Activated T-helper 1 cell treated with Interleukin-2 at 50 U/mL for 16 hours (primary cell): ENCODE measurements at regions not wholly inside any gene's neighbourhood (a gene's known extent, or its start where the extent isn't known, plus 50 kb on each side); places are given as distances from the start of the nearest gene placed in this dataset.
"Not testable (repeated sequence)": the region's sequence is repeated elsewhere in the genome, so short reads cannot be mapped to it uniquely, and the experiment has no call there.

Experiments used
- DNase-seq: peaks from one replicate; pipeline ENCODE4 v3.0.0-alpha.2; 2020; ENCODE audit warnings: low read depth

- no peak for DNase-seq
Observed at GRCh38 chr11:128156486-128156885, 430.9 kb downstream of the ETS1 start.

- DNase-seq, result no peak
Observed at GRCh38 chr11:128155590-128155989, 431.8 kb downstream of the ETS1 start.

- no peak for DNase-seq
Observed at GRCh38 chr11:128153697-128154048, 433.7 kb downstream of the ETS1 start.

DNA sequence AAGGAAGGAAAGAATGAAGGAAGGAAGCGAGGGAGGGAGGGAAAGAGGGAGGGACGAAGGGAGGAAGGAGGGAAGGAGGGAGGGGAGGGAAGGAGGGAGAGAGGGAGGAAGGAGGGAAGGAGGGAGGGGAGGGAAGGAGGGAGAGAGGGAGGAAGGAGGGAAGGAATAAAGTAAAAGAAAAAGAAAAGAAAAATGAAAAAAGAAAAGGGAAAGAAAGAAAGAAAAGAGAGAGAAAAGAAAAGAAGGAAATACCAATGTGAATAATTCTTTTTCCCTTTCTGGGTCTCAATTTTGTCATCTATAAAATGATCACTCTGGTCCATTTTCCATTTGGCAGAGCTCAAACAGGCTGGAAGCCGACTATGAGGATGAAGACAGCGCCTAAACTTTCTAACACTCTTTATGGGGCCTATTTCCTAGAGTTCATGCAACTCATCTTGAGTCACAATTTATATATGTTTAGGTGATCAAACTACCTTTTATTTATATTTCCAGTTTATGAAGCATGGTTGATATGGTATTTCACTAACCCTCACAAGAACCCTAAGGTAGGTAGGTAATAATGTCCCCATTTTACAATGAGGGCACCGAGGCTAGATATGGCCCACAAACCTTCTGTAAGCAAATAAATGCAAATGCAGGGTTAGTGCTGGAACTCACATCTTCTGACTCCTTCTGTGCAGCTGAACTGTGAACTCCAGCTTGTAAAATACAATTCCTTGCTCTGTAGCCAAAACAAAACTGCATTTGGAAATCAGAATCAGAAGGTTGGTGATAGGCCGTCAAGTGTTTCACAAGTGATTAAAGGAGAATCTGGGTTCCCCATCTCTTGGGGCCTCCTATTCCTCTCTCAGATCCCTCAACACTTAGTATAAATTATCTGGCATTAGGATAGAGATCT, 434.3 kb downstream of the ETS1 start:
- DNase-seq, result no peak

GRCh38 chr11:128151780-128152179, 435.6 kb downstream of the ETS1 start:
- no peak for DNase-seq

DNA sequence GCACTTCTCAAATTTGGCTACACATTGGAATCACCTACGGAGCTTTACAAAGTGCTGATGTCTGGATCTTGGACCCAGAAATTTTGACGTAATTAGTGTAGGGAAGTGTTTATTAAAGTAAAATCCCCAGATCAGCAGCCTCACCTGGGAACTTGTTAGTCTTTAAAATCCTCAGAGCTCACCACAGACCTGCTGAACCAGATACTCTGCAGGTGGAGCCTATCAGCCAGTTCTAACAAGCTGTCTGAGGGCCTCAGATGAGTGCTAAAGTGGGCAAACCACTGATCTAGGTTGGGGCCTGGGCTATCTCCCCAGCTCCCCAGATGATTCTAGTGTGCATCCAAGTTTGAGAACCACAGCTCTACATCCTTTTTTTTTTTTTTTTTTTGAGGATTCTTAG, 436.0 kb downstream of the ETS1 start:
- no peak for DNase-seq

DNA sequence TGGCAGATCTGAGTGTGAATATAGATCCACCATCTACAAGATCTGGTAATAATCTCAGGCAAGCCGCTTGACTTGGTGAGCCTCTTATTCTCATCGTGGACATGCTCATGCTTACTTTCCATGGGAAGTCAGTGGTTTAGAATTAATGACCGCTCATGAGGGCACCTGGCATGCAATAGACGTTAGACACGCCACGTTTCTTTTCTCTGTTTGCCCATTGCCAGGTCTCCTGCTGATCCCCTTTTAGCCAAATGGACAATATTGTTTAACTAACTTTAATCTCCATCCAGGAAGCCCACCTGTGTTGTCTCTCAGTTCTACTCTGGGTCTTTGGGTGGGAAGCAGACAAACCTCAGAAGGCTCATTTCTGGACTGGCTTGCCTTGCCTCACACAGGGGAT, 439.1 kb downstream of the ETS1 start:
- no peak for DNase-seq

- no peak for DNase-seq
Observed at GRCh38 chr11:128146926-128147605, 440.3 kb downstream of the ETS1 start.

DNA sequence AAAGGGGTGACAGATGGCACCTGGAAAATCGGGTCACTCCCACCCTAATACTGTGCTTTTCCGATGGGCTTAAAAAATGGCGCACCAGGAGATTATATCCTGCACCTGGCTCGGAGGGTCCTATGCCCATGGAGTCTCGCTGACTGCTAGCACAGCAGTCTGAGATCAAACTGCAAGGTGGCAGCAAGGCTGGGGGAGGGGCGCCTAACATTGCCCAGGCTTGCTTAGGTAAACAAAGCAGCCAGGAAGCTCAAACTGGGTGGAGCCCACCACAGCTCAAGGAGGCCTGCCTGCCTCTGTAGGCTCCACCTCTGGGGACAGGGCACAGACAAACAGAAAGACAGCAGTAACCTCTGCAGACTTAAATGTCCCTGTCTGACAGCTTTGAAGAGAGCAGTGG, 447.1 kb downstream of the ETS1 start:
- DNase-seq, result not testable (repeated sequence)

DNA sequence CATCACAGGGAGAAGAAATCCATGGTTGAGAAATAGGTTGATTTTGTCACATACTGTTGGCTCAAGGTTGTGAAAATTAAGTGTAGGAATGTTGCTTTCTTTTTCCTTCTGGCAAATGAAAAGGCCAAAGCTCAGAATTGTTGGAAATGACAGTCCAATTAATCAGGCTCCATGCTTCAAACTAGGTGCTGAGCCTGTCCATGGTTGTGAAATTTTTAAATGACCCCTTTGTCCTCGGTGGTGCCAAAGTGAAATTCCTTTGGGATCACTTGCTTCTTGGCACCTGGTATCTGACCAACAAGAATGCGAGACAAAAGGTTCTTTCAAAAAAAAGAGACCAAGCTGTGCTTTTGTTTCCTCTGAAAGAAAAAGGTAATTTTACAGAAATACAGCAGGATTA, 451.9 kb downstream of the ETS1 start:
- no peak for DNase-seq

DNA sequence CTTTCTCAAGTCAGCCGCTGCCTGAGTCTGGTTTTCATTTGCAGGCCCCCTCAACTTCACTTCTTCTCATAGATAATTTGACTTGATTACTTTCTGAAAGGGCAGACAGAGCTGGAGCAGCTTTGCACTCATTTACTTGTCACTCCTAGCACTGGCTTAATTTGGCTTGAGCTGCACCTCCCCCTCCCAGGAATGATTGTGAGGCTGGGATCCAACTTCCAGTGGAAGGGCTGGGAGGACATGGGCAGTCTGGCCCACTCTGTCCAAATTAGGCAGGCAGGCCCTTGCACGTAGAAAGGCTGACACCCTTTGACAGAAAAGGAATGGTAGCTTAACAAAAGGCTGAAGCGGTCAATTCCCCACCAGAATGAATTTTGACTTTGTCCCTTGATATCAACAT, 453.9 kb downstream of the ETS1 start:
- DNase-seq, result no peak

- no peak for DNase-seq
Observed at GRCh38 chr11:128130052-128130451, 457.3 kb downstream of the ETS1 start.

- DNase-seq, result no peak
Observed at GRCh38 chr11:128125723-128126122, 461.6 kb downstream of the ETS1 start.

DNA sequence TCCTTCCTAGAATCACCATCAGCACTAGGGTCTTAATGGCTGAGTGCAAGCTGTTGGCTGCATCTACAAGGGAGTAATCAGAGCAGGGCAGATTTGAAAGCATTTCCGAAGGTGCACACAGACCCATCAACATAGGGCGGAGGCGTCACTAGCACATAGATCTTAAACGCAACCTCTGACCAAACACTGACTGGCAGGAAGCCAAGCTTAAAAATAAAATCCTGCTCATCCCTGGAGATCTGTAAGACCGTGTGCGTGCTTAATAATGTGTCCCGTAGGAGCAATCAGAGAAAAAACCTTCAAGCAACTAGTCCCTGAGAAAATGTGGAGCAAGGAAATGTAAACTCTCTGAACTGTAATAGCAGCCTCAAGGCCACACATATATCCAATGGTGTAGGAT, 470.5 kb downstream of the ETS1 start:
- no peak for DNase-seq

GRCh38 chr11:128116447-128116846, 470.9 kb downstream of the ETS1 start:
- no peak for DNase-seq

DNA sequence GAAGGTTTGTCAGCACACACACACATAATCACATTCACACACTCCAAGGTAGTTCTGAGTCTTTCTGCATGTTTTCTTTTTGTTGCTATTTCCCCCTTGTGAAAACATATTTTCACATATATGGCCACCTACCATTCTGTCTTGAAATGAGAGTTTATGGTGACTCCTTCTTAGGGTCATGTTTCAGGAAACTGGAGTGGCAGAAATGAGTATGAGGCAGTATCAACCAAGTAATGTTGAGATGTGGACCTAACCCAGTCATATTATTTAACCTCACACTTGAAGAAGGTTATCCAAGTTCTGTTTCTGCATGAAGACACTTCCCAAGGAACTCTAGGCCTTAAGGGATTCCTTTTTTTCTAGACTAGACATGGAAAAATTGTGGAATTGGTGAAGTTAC, 481.4 kb downstream of the ETS1 start:
- DNase-seq, result no peak

- no peak for DNase-seq
Observed at GRCh38 chr11:128105511-128105910, 481.8 kb downstream of the ETS1 start.

- no peak for DNase-seq
Observed at GRCh38 chr11:128103278-128103873, 484.0 kb downstream of the ETS1 start.

DNA sequence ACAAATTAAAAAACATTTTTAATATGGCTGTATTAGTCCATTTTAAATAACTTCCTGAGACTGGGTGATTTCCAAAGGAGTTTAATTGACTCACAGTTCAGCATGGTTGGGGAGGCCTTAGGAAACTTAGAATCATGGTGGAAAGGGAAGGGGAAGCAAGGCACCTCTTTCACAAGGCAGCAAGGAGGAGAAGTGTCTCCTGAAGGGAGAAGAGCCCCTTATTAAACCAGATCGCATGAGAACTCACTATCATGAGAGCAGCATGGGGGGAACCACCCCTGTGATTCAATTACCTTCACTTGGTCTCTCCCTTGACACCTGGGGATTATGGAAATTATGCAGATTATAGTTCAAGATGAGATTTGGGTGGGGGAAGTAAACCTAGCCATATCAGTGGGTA, 488.6 kb downstream of the ETS1 start:
- DNase-seq, result no peak

GRCh38 chr11:128095466-128095981, 491.8 kb downstream of the ETS1 start:
- no peak for DNase-seq

- DNase-seq, result no peak
Observed at GRCh38 chr11:128093689-128094088, 493.7 kb downstream of the ETS1 start.

- no peak for DNase-seq
Observed at GRCh38 chr11:128089962-128090361, 497.4 kb downstream of the ETS1 start.

DNA sequence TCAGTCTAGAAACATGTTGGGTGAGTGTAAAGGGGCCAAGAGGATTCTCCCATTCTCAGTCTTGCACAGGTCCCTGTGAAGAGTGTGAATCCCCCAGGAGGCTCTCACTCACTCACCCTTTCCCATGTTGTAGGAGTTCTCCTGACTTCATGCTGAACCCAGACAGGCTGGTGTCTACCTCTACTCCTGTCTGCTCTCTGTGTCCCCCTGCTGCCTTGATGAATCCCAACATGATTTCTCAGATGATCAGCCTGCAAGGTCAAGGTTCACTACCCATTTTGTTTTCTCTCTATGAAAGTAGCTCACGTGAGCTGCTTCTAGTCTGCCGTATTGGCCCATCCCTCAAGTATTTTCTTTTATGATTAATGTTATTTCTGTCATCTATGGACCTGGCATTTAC, 500.6 kb downstream of the ETS1 start:
- DNase-seq, result no peak
